Activated T-helper 1 cell treated with anti-CD3 and anti-CD28 coated beads, Interleukin-12 subunit alpha, Interleukin-12 subunit beta, Interleukin-2, Interleukin-4 antibody, amounts not matched to agents 30 ng/mL and 10 ng/mL and 1 ng/mL, durations not matched to agents 14 hours and 24 hours and 36 hours (primary cell): ENCODE measurements at regions not wholly inside any gene's neighbourhood (a gene's known extent, or its start where the extent isn't known, plus 50 kb on each side); places are given as distances from the start of the nearest gene placed in this dataset.
"Not testable (repeated sequence)": the region's sequence is repeated elsewhere in the genome, so short reads cannot be mapped to it uniquely, and the experiment has no call there.

ENCODE experiments used
- DNase-seq: peaks from one replicate; pipeline ENCODE4 v3.0.0; 2021; ENCODE audit warnings: low spot score
- H3K27ac Mint-ChIP-seq: one replicate; pipeline ENCODE4 v1.8.0; 2021; ENCODE audit warnings: mild to moderate bottlenecking, mixed read lengths
- H3K27me3 Mint-ChIP-seq: one replicate; pipeline ENCODE4 v1.8.0; 2022; ENCODE audit warnings: mild to moderate bottlenecking, moderate library complexity, mixed read lengths; ENCODE audit not compliant: insufficient read depth
- H3K36me3 Mint-ChIP-seq: one replicate; pipeline ENCODE4 v1.8.0; 2021; ENCODE audit warnings: low read depth, mixed read lengths
- H3K4me1 Mint-ChIP-seq: one replicate; pipeline ENCODE4 v1.8.0; 2021; ENCODE audit warnings: low read depth, mixed read lengths
- H3K4me3 Mint-ChIP-seq: one replicate; pipeline ENCODE4 v1.8.0; 2021; ENCODE audit warnings: mild to moderate bottlenecking, moderate library complexity, mixed read lengths
- H3K9me3 Mint-ChIP-seq: one replicate; pipeline ENCODE4 v1.8.0; 2021; ENCODE audit warnings: mixed read lengths
- intact Hi-C: fragments of 100-400 bp; cut with micrococcal nuclease; formaldehyde crosslinking; loops from one replicate; pipeline ENCODE4 v1.15.1; 2024

DNA sequence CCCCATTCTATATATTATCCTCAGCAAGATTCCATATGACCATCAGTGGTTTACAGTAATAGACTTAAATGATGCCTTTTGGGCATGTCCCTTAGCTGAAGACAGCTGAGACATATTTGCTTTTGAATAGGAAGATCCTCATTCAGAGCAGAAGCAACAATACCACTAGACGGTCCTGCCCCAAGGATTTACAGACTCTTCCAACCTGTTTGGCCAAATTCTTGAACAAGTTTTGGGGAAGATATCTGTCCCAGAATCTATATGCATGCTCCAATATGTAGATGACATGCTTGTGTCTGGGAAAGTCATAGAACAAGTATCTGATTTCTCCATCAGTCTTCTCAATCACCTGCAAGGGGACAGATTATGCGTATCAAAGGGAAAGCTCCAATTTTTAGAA is 137.1 kb upstream of the RMP24 start:
- DNase-seq = no peak
- Mint-ChIP-seq H3K27me3 (no peaks in the 10 kb centered on the region), H3K4me3 (no peak overlapping the region), H3K4me1 (no peaks in the 10 kb centered on the region), H3K9me3 (peaks cover 21% of the 10 kb centered on the region), H3K36me3 (no peaks in the 10 kb centered on the region), H3K27ac (no peak overlapping the region)
- intact Hi-C loops = no loop called here

DNA sequence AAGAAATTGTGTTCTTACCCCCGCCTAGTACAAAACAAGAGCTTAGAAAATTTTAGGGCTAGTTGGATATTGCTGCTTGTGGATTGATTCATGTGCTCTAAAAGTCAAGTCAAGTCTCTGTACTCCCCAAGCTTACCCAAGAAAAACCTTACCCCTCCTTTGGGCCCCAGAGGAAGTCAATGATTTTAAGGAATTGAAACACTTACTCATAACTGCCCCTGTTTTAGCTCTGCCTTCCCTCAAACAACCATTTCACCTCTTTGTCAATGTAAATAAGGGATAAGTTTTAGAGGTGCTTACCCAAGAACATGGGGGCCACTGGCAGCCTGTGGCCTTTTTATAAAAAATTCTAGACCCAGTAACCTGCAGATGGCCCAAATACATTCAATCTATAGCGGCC is 136.6 kb upstream of the RMP24 start:
- Mint-ChIP-seq H3K27me3 (no peaks in the 10 kb centered on the region), H3K27ac (no peak overlapping the region), H3K4me3 (no peak overlapping the region), H3K9me3 (peaks cover 21% of the 10 kb centered on the region), H3K36me3 (no peaks in the 10 kb centered on the region), H3K4me1 (no peaks in the 10 kb centered on the region)
- no peak for DNase-seq
- intact Hi-C loops = no loop called here

DNA sequence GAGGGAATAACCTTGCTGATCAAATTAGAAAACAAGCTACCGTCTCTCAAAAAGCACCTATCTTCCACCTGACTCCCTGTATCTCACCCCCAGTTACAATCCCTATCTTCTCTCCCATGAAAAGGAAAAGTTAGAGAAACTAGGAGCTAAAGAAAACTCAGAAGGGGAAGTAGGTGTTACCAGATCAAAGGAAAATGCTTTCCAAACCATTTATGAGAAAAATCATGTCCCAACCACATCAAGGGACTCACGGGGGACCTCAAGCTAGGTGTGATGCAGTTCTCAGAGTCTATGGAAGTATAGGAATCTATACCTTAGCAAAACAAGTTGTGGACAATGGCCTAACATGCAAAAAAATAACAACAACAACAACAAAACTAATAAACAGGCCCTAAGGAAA is 135.5 kb upstream of the RMP24 start:
- no peak overlapping the region for H3K27ac Mint-ChIP-seq
- intact Hi-C loops = no loop called here
- H3K27me3 Mint-ChIP-seq = no peaks in the 10 kb centered on the region
- DNase-seq = no peak
- no peak overlapping the region for H3K4me3 Mint-ChIP-seq
- H3K9me3 Mint-ChIP-seq = peaks cover 19% of the 10 kb centered on the region
- no peaks in the 10 kb centered on the region for H3K36me3 Mint-ChIP-seq
- no peaks in the 10 kb centered on the region for H3K4me1 Mint-ChIP-seq

DNA sequence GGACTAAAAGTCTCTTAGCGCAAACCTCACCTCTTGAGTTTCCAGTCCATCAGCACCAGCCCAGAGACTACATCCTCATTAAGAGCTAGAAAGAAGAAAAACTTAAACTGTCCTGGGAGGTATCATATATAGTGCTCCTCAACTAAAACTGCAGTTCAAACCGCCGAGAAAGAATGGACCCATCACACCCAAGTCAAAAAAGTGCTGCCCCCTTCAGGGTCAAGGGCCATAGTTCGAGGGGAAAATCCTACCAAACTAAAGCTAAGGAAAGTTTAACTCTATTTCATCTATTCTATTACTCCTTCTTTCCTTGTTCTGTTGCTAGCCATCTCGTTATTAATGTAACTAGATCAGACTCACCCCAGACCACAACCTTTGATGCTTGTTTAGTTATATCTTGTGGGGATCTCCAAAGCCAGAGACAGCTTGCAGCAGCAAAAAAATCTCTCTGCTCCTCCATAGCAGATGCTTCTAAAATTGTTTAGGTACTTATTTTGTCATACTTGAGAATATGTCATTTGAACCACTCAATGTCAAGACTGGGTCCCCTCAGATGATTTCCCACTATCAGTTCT is 134.5 kb upstream of the RMP24 start:
- Mint-ChIP-seq H3K4me1 (no peaks in the 10 kb centered on the region), H3K9me3 (peaks cover 9% of the 10 kb centered on the region), H3K27ac (no peak overlapping the region), H3K4me3 (no peak overlapping the region), H3K27me3 (no peaks in the 10 kb centered on the region), H3K36me3 (no peaks in the 10 kb centered on the region)
- DNase-seq = no peak
- intact Hi-C loops = no loop called here

DNA sequence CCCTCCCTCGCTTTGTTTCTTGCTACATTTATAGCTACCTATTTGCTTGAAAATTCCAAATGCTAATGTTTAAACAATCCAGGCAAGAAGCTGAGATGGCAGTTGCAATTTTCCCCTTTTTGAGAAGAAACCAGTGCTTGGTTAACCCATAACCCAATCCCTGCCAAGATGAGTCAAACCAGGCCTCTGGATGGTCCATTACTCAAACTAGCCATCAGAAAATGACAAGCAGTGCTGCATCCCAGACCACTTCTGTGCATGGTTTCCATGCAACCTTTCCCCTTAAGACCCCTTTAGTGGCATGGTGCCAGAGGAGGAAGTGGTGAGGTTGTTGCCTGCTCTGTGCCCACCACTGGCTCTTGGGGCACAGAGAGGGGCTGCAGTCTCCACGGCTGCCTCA is 131.2 kb upstream of the RMP24 start:
- peaks cover 3% of the 10 kb centered on the region for H3K27me3 Mint-ChIP-seq
- H3K36me3 Mint-ChIP-seq = no peaks in the 10 kb centered on the region

DNA sequence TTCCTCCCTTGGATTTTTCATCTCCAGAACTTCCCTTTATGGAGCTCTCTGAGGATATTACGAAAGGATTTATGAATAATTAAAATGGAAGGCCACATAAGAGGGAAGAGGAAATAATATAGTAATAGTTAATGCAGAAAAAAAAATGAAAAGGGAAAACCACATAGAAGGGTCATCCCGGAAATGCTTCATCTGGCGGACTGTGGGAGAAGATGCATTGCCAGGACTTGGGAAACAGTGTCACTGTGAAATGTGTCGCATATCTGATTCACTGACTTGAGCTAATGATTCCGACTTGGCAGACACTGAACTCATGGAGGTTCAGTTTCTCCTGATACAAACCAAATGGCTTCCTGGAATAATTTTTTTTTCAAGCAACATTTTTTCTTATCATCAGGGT is 129.9 kb upstream of the RMP24 start:
- no peaks in the 10 kb centered on the region for H3K36me3 Mint-ChIP-seq
- no peaks in the 10 kb centered on the region for H3K4me1 Mint-ChIP-seq
- H3K4me3 Mint-ChIP-seq = no peak overlapping the region
- H3K27ac Mint-ChIP-seq = no peak overlapping the region
- no peaks in the 10 kb centered on the region for H3K9me3 Mint-ChIP-seq
- intact Hi-C loops = no loop called here
- no peak for DNase-seq
- H3K27me3 Mint-ChIP-seq = peaks cover 3% of the 10 kb centered on the region

More for the DNA sequence above, 131.2 kb upstream of the RMP24 start:
- H3K4me1 Mint-ChIP-seq = no peaks in the 10 kb centered on the region
- intact Hi-C loops = no loop called here
- DNase-seq = no peak
- no peak overlapping the region for H3K4me3 Mint-ChIP-seq
- H3K9me3 Mint-ChIP-seq = no peaks in the 10 kb centered on the region
- H3K27ac Mint-ChIP-seq = no peak overlapping the region

DNA sequence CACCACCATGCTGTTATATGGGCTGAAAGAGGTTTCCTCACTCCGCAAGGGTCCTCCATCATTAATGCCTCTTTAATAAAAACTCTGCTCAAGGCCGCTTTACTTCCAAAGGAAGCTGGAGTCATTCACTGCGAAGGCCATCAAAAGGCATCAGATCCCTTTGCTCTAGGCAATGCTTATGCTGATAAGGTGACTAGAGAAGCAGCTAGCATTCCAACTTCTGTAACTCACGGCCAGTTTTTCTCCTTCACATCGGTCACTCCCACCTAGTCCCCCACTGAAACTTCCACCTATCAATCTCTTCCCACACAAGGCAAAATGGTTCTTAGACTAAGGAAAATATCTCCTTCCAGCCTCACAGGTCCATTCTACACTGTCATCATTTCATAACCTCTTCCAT is 124.2 kb upstream of the RMP24 start:
- DNase-seq, H3K9me3 Mint-ChIP-seq, H3K4me3 Mint-ChIP-seq, intact Hi-C loops, H3K36me3 Mint-ChIP-seq, H3K4me1 Mint-ChIP-seq, H3K27me3 Mint-ChIP-seq, H3K27ac Mint-ChIP-seq: not testable (repeated sequence)

DNA sequence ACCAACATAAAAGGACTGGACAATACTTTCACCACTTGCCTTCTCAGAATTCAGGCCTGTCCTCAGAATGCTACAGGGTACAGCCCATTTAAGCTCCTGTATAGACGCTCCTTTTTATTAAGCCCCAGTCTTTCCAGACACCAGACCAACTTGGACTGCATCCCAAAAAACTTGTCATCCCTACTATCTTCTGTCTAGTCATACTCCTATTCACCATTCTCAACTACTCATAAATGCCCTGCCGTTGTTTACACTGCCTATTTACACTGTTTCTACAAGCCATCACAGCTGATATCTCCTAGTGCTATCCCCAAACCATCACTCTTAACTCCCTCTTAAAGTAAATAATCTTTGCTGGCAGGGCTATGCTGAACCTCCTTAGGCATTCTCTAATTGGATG is 123.2 kb upstream of the RMP24 start:
- H3K4me1 Mint-ChIP-seq, H3K27me3 Mint-ChIP-seq, H3K36me3 Mint-ChIP-seq, H3K27ac Mint-ChIP-seq, DNase-seq, H3K4me3 Mint-ChIP-seq, intact Hi-C loops, H3K9me3 Mint-ChIP-seq: not testable (repeated sequence)

DNA sequence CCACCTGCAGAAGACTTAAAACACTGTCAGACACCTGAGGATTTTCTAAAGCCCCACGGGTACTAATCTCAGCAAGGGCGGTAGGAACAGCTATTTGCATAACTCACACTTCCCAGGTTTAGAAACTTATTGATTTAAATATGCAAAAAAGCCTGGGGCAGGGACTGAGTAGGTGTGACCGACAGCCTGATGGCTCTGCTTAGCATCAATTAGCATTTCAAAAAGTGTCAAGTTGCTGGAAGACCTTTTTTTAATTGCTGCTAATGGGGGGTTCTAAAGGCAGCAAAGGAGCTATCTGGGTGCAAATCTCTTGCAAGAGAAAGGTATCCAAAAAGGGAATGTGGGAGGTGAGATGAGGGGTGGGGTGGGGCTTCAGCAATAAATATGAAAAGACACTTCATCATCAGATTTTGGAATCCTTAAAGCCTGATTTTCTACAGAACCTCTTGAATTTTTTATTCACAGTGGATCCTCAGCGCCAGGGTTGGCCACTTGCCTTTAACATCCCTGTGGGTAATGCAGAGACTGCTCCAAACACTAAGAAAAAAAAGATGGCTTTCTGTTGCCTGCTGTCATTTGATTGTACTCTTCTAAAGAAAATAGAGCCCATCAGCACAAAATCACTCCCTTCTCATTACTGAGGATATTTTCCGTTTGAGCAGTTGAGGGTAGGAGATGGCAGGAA is 121.1 kb upstream of the RMP24 start:
- Mint-ChIP-seq H3K36me3 (no peaks in the 10 kb centered on the region), H3K27ac (no peak overlapping the region), H3K9me3 (no peaks in the 10 kb centered on the region), H3K4me3 (no peak overlapping the region), H3K27me3 (peaks cover 3% of the 10 kb centered on the region), H3K4me1 (no peaks in the 10 kb centered on the region)
- intact Hi-C loops = no loop called here
- no peak for DNase-seq

DNA sequence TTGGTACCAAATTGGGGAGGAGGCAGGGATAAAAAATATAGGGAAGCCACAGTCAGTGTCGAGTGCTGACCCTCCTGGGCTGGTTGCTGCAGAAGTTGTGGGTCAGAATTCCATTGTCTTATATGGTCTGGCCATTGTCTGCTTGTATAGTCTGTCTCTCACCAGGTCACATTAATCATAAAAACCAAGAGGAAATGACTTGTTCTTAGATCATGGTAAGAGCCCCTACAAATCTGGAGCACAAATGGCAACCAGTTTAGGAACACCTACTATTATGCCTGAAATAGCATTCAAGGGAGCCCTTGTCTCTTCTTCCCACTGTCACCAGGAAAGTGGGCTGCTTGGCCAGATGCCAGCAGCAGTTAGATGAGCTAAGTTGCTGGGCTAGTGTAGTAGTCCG is 119.7 kb upstream of the RMP24 start:
- DNase-seq = no peak
- Mint-ChIP-seq H3K27ac (no peak overlapping the region), H3K9me3 (no peaks in the 10 kb centered on the region), H3K36me3 (no peaks in the 10 kb centered on the region), H3K4me3 (no peak overlapping the region), H3K27me3 (peaks cover 3% of the 10 kb centered on the region), H3K4me1 (no peaks in the 10 kb centered on the region)
- intact Hi-C loops = no loop called here

DNA sequence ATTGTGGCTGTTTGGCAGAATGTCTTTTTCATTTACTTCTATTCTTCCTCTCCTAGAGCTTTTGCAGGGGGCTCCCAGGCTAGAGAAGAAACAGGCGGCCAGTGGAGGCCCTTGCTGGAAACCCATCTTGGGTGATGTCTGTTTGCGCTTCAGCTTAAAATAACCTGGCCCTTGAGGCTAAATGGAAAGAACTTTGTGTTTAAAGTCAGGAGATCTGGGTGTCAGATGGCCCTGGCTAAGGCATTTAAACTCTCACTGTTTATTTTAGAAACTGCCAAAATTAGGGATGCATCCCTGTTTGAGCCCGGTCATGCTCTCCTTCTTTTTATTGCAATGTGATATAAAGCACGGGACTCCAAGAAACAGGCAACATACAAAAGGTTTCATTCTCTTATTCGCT is 118.4 kb upstream of the RMP24 start:
- no peaks in the 10 kb centered on the region for H3K9me3 Mint-ChIP-seq
- DNase-seq = no peak
- H3K4me3 Mint-ChIP-seq = no peak overlapping the region
- no peak overlapping the region for H3K27ac Mint-ChIP-seq
- no peaks in the 10 kb centered on the region for H3K4me1 Mint-ChIP-seq
- peaks cover 3% of the 10 kb centered on the region for H3K27me3 Mint-ChIP-seq
- intact Hi-C loops = no loop called here
- no peaks in the 10 kb centered on the region for H3K36me3 Mint-ChIP-seq

DNA sequence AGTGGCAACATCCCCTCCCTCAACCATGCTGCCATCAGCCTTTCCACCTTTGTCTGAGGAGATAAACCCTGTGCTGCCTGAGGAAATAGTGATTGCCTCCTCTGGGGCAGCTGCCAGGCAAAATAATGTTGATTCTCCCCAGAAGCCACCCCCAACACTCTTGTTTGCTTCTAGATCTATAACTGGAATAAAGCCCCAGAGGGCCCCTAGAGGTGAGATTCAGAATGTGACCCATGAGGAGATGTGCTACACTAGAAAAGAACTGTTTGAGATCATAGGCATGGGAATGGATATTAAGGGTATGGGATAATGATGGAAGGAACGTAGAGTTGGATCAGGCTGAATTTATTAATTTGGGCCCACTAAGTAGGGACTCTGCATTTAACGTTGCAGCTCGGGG is 116.3 kb upstream of the RMP24 start:
- no peaks in the 10 kb centered on the region for H3K36me3 Mint-ChIP-seq
- H3K4me1 Mint-ChIP-seq = no peaks in the 10 kb centered on the region
- intact Hi-C loops = no loop called here
- no peak for DNase-seq
- H3K27ac Mint-ChIP-seq = no peak overlapping the region
- H3K27me3 Mint-ChIP-seq = peaks cover 3% of the 10 kb centered on the region
- no peaks in the 10 kb centered on the region for H3K9me3 Mint-ChIP-seq
- no peak overlapping the region for H3K4me3 Mint-ChIP-seq

DNA sequence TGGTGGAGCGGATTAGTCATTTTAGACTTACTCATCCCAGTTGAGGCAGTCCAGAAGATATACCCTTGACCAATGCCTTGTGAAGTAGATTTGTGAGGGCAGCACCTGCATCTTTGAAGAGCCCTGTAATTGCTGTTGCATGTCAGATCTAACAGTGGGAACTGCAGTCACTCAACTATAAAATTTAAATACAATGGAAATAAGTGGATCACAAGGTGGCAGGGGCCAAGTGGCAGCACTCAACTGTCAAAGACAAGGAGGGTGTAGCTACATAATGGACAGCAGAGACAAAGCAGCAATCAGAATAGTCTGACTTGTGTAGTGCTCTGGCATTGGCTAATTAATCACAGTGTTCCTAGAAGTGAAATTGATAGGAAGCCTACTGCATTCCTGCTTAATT is 115.8 kb upstream of the RMP24 start:
- H3K27ac Mint-ChIP-seq, H3K9me3 Mint-ChIP-seq, H3K36me3 Mint-ChIP-seq, H3K4me1 Mint-ChIP-seq, H3K4me3 Mint-ChIP-seq, DNase-seq, intact Hi-C loops, H3K27me3 Mint-ChIP-seq: not testable (repeated sequence)

DNA sequence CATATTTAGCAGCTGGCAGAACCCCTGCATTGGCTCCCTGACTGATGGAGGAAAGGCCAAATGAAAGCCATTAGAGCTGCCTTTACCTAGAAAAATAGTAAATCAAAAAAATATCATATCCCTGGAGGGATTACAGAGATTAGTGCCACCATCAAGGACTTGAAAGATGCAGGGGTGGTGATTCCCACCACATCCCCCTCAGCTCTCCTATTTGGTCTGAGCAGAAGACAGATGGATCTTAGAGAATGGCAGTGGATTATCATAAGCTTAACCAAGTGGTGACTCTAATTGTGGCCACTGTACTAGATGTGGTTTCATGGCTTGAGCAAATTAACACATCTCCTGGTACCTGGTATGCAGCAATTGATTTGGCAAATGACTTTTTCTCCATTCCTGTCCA is 114.9 kb upstream of the RMP24 start:
- H3K4me1 Mint-ChIP-seq, H3K9me3 Mint-ChIP-seq, DNase-seq, H3K27me3 Mint-ChIP-seq, intact Hi-C loops, H3K4me3 Mint-ChIP-seq, H3K27ac Mint-ChIP-seq, H3K36me3 Mint-ChIP-seq: not testable (repeated sequence)
